ENCODE measurements at regions not wholly inside any gene's neighbourhood (a gene's known extent, or its start where the extent isn't known, plus 50 kb on each side); places are given as distances from the start of the nearest gene placed in this dataset.

- Histone ChIP-seq H2BK120ac (ENCODE audit: low read depth, low read length, poor library complexity, severe bottlenecking) (no peak overlapping the region), H3K23me2 (ENCODE audit: insufficient read length, low read depth, low read length, poor library complexity, severe bottlenecking) (no peaks in the 10 kb centered on the region), H3K27me3 (ENCODE audit: insufficient read depth, low read length) (no peaks in the 10 kb centered on the region), H4K20me1 (ENCODE audit: control insufficient read depth, insufficient read depth, insufficient read length) (no peaks in the 10 kb centered on the region), H3K4me1 (ENCODE audit: insufficient read depth, low read length) (no peaks in the 10 kb centered on the region), H3K79me2 (ENCODE audit: insufficient read depth, low read length) (no peaks in the 10 kb centered on the region), H4K91ac (ENCODE audit: insufficient read length, low read depth, low read length) (no peak overlapping the region), H3K56ac (ENCODE audit: insufficient read length, low read depth, low read length) (no peak overlapping the region), H2BK20ac (ENCODE audit: low read depth, low read length, poor library complexity, severe bottlenecking) (no peak overlapping the region), H4K8ac (replicated peaks; ENCODE audit: insufficient read length, low read depth, low read length) (no peak overlapping the region), H2AK5ac (ENCODE audit: insufficient read length, low read length) (no peak overlapping the region), H3K14ac (ENCODE audit: insufficient read depth, low read length) (no peak overlapping the region), H2BK5ac (ENCODE audit: insufficient read length, low read length) (no peak overlapping the region), H3K23ac (ENCODE audit: insufficient read length, low read depth, low read length) (no peak overlapping the region), H2BK12ac (ENCODE audit: insufficient read length, low read depth, low read length) (no peak overlapping the region), H2BK15ac (ENCODE audit: low read depth, low read length) (no peak overlapping the region), H3K4me2 (ENCODE audit: insufficient read depth, insufficient read length, low read length) (no peak overlapping the region), H3K9me3 (ENCODE audit: control insufficient read depth, low read depth, low read length) (no peaks in the 10 kb centered on the region), H3K9ac (ENCODE audit: extremely low read depth, insufficient read length, low read length) (no peak overlapping the region), H3K18ac (ENCODE audit: insufficient read length, low read depth, low read length) (no peak overlapping the region), H3K79me1 (ENCODE audit: insufficient read depth, low read depth, low read length, poor library complexity, severe bottlenecking) (no peaks in the 10 kb centered on the region), H4K5ac (ENCODE audit: insufficient read length, low read depth, low read length) (no peak overlapping the region), H2AFZ (ENCODE audit: low read length) (no peak overlapping the region), H3K4ac (ENCODE audit: low read depth, low read length) (no peak overlapping the region), H3K27ac (ENCODE audit: insufficient read length, low read depth, low read length) (no peak overlapping the region), H3T11ph (ENCODE audit: low read length) (no peak overlapping the region)
- no peak for TF ChIP-seq CTCF (conservative IDR thresholded peaks at IDR 0.05)
- Mint-ChIP-seq H3K27ac (no peak overlapping the region), H3K9me3 (peaks cover 0 to 6% of the 10 kb centered on the region in 2 experiments; a peak in 2 of 5 replicates), H3K4me1 (no peaks in the 10 kb centered on the region), H3K4me3 (no peak overlapping the region), H3K36me3 (ENCODE audit: insufficient read depth in 1 of 3, low read depth in 3 of 3) (no peaks in the 10 kb centered on the region; a peak in 1 of 7 replicates), H3K27me3 (ENCODE audit: low read depth) (no peaks in the 10 kb centered on the region)
- WGBS (ENCODE audit: extremely low coverage, insufficient read length, low lambda C conversion rate) = no CpG with 5 or more reads among the region's 1 CpG
- DNase-seq = no peak
Measured at GRCh38 chr2:201558232-201558631, 85.1 kb downstream of the TMEM237 start.
